GM12891 (cell line): ENCODE measurements at regions not wholly inside any gene's neighbourhood (a gene's known extent, or its start where the extent isn't known, plus 50 kb on each side); places are given as distances from the start of the nearest gene placed in this dataset.

Source experiments
- POLR2A ChIP-seq: IDR thresholded peaks from 2 replicates; pipeline ENCODE4 v1.6.1; 2011; ENCODE audit warnings: low read depth, low read length, control low read depth
- POLR2AphosphoS5 ChIP-seq: IDR thresholded peaks from 2 replicates; pipeline ENCODE4 v1.6.1; 2011; ENCODE audit warnings: low read depth, low read length, control low read depth
- SPI1 ChIP-seq: IDR thresholded peaks from 2 replicates; pipeline ENCODE4 v1.6.1; 2011; ENCODE audit warnings: low read depth, low read length, control low read depth
- TAF1 ChIP-seq: IDR thresholded peaks from 2 replicates; pipeline ENCODE4 v1.6.1; 2011; ENCODE audit warnings: low read depth, low read length, control low read depth

- TF ChIP-seq POLR2AphosphoS5: no peak
- no peak for TF ChIP-seq POLR2A
- TF ChIP-seq TAF1: no peak
- no peak; the same call in 1 of the 2 replicates for TF ChIP-seq SPI1
Observed at GRCh38 chr7:50156706-50157105, 63.7 kb upstream of the ZPBP start.
